HepG2 (cell line): ENCODE measurements at regions not wholly inside any gene's neighbourhood (a gene's known extent, or its start where the extent isn't known, plus 50 kb on each side); places are given as distances from the start of the nearest gene placed in this dataset.

ENCODE experiments used
- ATAC-seq: fragments of 200-7000 bp; cut with Tn5 transposase; 3 replicates; pipeline ENCODE4 v1.9.1; 2020; ENCODE audit warnings: mild to moderate bottlenecking, moderate library complexity
- BruUV-seq: library from RNA; stranded (reverse); fragments of 400-500 nt; replicated peaks from 2 replicates; lab custom pipeline; 2021; lab: Mats Ljungman, UMichigan
- CTCF ChIA-PET: fragments of 300-600 bp; formaldehyde crosslinking; extraction: SDS; loops from one replicate; lab custom pipeline; 2021; ENCODE audit warnings: low total read pairs, inconsistent platforms, low intra/inter-chr PET ratio; lab: Yijun Ruan, JAX
- POLR2A ChIA-PET: fragments of 350-600 bp; sonication (Branson Sonifier 250); formaldehyde crosslinking; loops from one replicate; lab custom pipeline; 2020; ENCODE audit warnings: antibody characterized with exemption, inconsistent platforms; lab: Yijun Ruan, JAX
- DNase-seq: peaks from one replicate; pipeline ENCODE4 v3.0.0-alpha.2; 2015; ENCODE audit warnings: low spot score
- FAIRE-seq: peaks from 3 replicates; lab custom pipeline; 2011; peaks lifted over from hg19 to GRCh38; lab: Jason Lieb, UNC
- H2AFZ ChIP-seq: one replicate; pipeline ENCODE4 v1.6.1; 2011; ENCODE audit warnings: low read length, inconsistent platforms
- H3K27ac ChIP-seq: fragments of 300-600 bp; 3 replicates; pipeline ENCODE4 v1.8.0; 2011; ENCODE audit warnings: mixed run types, mild to moderate bottlenecking, mixed read lengths, low read length, inconsistent platforms; ENCODE audit not compliant: insufficient read depth; ENCODE audit errors: extremely low read length
- H3K27me3 ChIP-seq, 2 experiments: fragments of 200-600 bp in 1 of 2; 2 replicates in 1 of 2; 3 replicates in 1 of 2; pipeline versions ENCODE4 v1.6.0 to v1.8.0; 2011; ENCODE audit warnings: low read length in 2 of 2, mild to moderate bottlenecking in 2 of 2, moderate library complexity in 2 of 2, inconsistent platforms in 1 of 2; ENCODE audit not compliant: insufficient read depth in 2 of 2, control insufficient read depth in 1 of 2
- H3K36me3 ChIP-seq, 2 experiments: fragments of 200-600 bp in 1 of 2; replicated peaks in 1 of 2; 2 replicates in 1 of 2; 3 replicates in 1 of 2; pipeline versions ENCODE4 v1.5.1 to v1.8.0; 2011; ENCODE audit warnings: low read length in 2 of 2, inconsistent platforms in 1 of 2; ENCODE audit not compliant: insufficient read depth in 2 of 2, control insufficient read depth in 1 of 2
- H3K4me1 ChIP-seq: 2 replicates; pipeline ENCODE4 v1.5.1; 2012; ENCODE audit warnings: low read length, inconsistent platforms; ENCODE audit not compliant: insufficient read depth
- H3K4me2 ChIP-seq: 2 replicates; pipeline ENCODE4 v1.6.0; 2011; ENCODE audit warnings: low read depth, low read length, inconsistent platforms
- H3K4me3 ChIP-seq, 3 experiments: fragments of 200-600 bp in 1 of 3; sonication (generic), shearing (Covaris generic) in 1 of 3; replicated peaks in 1 of 3; 2 replicates each; pipeline ENCODE4 v1.5.1; 2011 to 2016; ENCODE audit warnings: low read length in 3 of 3, inconsistent platforms in 2 of 3, low read depth in 2 of 3, mild to moderate bottlenecking in 2 of 3, control low read depth in 1 of 3, mixed read lengths in 1 of 3; ENCODE audit not compliant: insufficient read depth in 1 of 3
- H3K79me2 ChIP-seq: one replicate; pipeline ENCODE4 v1.6.1; 2011; ENCODE audit warnings: low read length, inconsistent platforms; ENCODE audit not compliant: insufficient read depth
- H3K9ac ChIP-seq: 2 replicates; pipeline ENCODE4 v1.6.0; 2011; ENCODE audit warnings: mild to moderate bottlenecking, low read depth, low read length, inconsistent platforms; ENCODE audit not compliant: insufficient read depth
- H3K9me3 ChIP-seq: 2 replicates; pipeline ENCODE4 v1.5.1; 2012; ENCODE audit warnings: mild to moderate bottlenecking, low read length
- H4K20me1 ChIP-seq: 2 replicates; pipeline ENCODE4 v1.6.0; 2011; ENCODE audit warnings: inconsistent platforms, mild to moderate bottlenecking, low read length, moderate library complexity; ENCODE audit not compliant: insufficient read depth
- CREBL2 ChIP-seq: sonication (generic); formaldehyde crosslinking; IDR thresholded peaks from 2 replicates; pipeline ENCODE4 v1.8.1; 2023; ENCODE audit warnings: missing genetic modification reagents, mild to moderate bottlenecking, borderline replicate concordance
- FLYWCH1 ChIP-seq: sonication (generic); formaldehyde crosslinking; IDR thresholded peaks from 2 replicates; pipeline ENCODE4 v1.8.1; 2023; ENCODE audit warnings: mild to moderate bottlenecking, missing genetic modification reagents
- GLMP ChIP-seq: sonication (generic); formaldehyde crosslinking; IDR thresholded peaks from 2 replicates; pipeline ENCODE4 v1.9.0; 2021; ENCODE audit warnings: missing genetic modification reagents, mild to moderate bottlenecking, borderline replicate concordance
- IKZF4 ChIP-seq: sonication (generic); formaldehyde crosslinking; IDR thresholded peaks from 2 replicates; pipeline ENCODE4 v1.5.1; 2020; ENCODE audit warnings: borderline replicate concordance, mild to moderate bottlenecking, low read depth, missing genetic modification reagents; ENCODE audit errors: not compliant biosample characterization
- JARID2 ChIP-seq: sonication (generic); formaldehyde crosslinking; IDR thresholded peaks from 2 replicates; pipeline ENCODE4 v1.8.1; 2023; ENCODE audit warnings: missing genetic modification reagents, inconsistent platforms; ENCODE audit not compliant: insufficient replicate concordance
- KMT2B ChIP-seq: IDR thresholded peaks from 2 replicates; pipeline ENCODE4 v1.6.1; 2016; ENCODE audit warnings: missing genetic modification reagents, missing compliant biosample characterization
- MBD4 ChIP-seq: IDR thresholded peaks from 2 replicates; pipeline ENCODE4 v1.6.1; 2012; ENCODE audit warnings: low read length, inconsistent platforms, borderline replicate concordance
- PPARG ChIP-seq: conservative IDR thresholded peaks from 2 replicates; pipeline ENCODE4 v1.6.1; 2016; ENCODE audit warnings: missing biosample characterization, missing genetic modification reagents
- RAD21 ChIP-seq: fragments of 450-650 bp; formaldehyde crosslinking; IDR thresholded peaks from 2 replicates; pipeline ENCODE4 v1.5.0; 2020; ENCODE audit warnings: mild to moderate bottlenecking
- TAF15 ChIP-seq: fragments of 200-400 bp; formaldehyde crosslinking; IDR thresholded peaks from one replicate; pipeline ENCODE4 v1.6.1; 2018; ENCODE audit warnings: mild to moderate bottlenecking, low read depth, low read length; ENCODE audit not compliant: poor library complexity, severe bottlenecking
- TRAFD1 ChIP-seq: sonication (generic); formaldehyde crosslinking; IDR thresholded peaks from 2 replicates; pipeline ENCODE4 v1.5.1; 2020; ENCODE audit warnings: missing genetic modification reagents, mild to moderate bottlenecking, borderline replicate concordance
- ZBTB42 ChIP-seq: sonication (generic); formaldehyde crosslinking; IDR thresholded peaks from 2 replicates; pipeline ENCODE4 v1.5.0; 2020; ENCODE audit warnings: mild to moderate bottlenecking, missing genetic modification reagents
- ZBTB7B ChIP-seq: sonication (generic); formaldehyde crosslinking; IDR thresholded peaks from 2 replicates; pipeline ENCODE4 v1.4.0; 2020; ENCODE audit warnings: missing genetic modification reagents
- ZNF101 ChIP-seq: sonication (generic); formaldehyde crosslinking; IDR thresholded peaks from 2 replicates; pipeline ENCODE4 v1.4.0; 2020; ENCODE audit warnings: mild to moderate bottlenecking, low read depth, missing genetic modification reagents, borderline replicate concordance
- ZNF326 ChIP-seq: sonication (generic); formaldehyde crosslinking; IDR thresholded peaks from 2 replicates; pipeline ENCODE4 v1.4.0; 2020; ENCODE audit warnings: missing genetic modification reagents, borderline replicate concordance
- ZNF367 ChIP-seq: sonication (generic); formaldehyde crosslinking; IDR thresholded peaks from 2 replicates; pipeline ENCODE4 v1.4.0; 2020; ENCODE audit warnings: missing genetic modification reagents, borderline replicate concordance
- ZNF446 ChIP-seq: sonication (generic); formaldehyde crosslinking; IDR thresholded peaks from 2 replicates; pipeline ENCODE4 v1.5.0; 2020; ENCODE audit warnings: mild to moderate bottlenecking, missing genetic modification reagents
- ZNF703 ChIP-seq: sonication (generic); formaldehyde crosslinking; IDR thresholded peaks from 2 replicates; pipeline ENCODE4 v1.5.1; 2020; ENCODE audit warnings: missing genetic modification reagents, mild to moderate bottlenecking, moderate library complexity, borderline replicate concordance
- WGBS: methylation state at CpG from one replicate; pipeline ENCODE4 v1.1.6; 2017; ENCODE audit warnings: low lambda C conversion rate; 5-methylcytosine and 5-hydroxymethylcytosine counted together
- in situ Hi-C: cut with HindIII; loops from 2 replicates; pipeline ENCODE4 v1.10.0; 2017; ENCODE audit warnings: low pct_unique_long_range_greater_than_20kb; ENCODE audit not compliant: extremely low pct_ligation_motif_present
- intact Hi-C: fragments of 100-400 bp; cut with micrococcal nuclease; formaldehyde crosslinking; loops from one replicate; pipeline ENCODE4 v1.10.0; 2022; ENCODE audit not compliant: unreplicated experiment

- TF ChIP-seq TRAFD1 = no peak
- no peak for TF ChIP-seq ZNF703 (CRISPR knock-in tag)
- no peak for TF ChIP-seq ZNF367 (CRISPR knock-in tag)
Observed at GRCh38 chr16:64151990-64152767, 969.7 kb downstream of the CDH11 start (continued).

GRCh38 chr16:64150193-64150592, 971.7 kb downstream of the CDH11 start:
- no peaks in the 10 kb centered on the region for H3K36me3 ChIP-seq
- intact Hi-C loops (no loop called here), in situ Hi-C loops (no loop called here)
- ChIA-PET CTCF (no interaction called here), POLR2A (no interaction called here)
- WGBS = 43% methylated on average over 3 of the region's 3 CpGs
- H3K4me2 ChIP-seq = no peak overlapping the region
- no peaks in the 10 kb centered on the region for H3K4me1 ChIP-seq
- H3K4me3 ChIP-seq = no peak overlapping the region
- H3K79me2 ChIP-seq = no peaks in the 10 kb centered on the region
- no peaks in the 10 kb centered on the region for H3K27me3 ChIP-seq
- no peak overlapping the region for H2AFZ ChIP-seq
- BruUV-seq = no TSS peak
- no peak for DNase-seq
- no peak overlapping the region for H3K9ac ChIP-seq
- H4K20me1 ChIP-seq = no peaks in the 10 kb centered on the region
- no peak for FAIRE-seq
- no peak overlapping the region for H3K27ac ChIP-seq
- H3K9me3 ChIP-seq = peaks cover 6% of the 10 kb centered on the region
- no peak for ATAC-seq
- TF ChIP-seq RAD21 = no peak
- TF ChIP-seq ZNF446 (CRISPR knock-in tag) = no peak
- no peak for TF ChIP-seq MBD4
- TF ChIP-seq GLMP (CRISPR knock-in tag) = no peak
- no peak for TF ChIP-seq JARID2 (CRISPR knock-in tag)
- TF ChIP-seq TAF15 = no peak
- TF ChIP-seq FLYWCH1 = no peak
- TF ChIP-seq ZBTB42 (CRISPR knock-in tag) = no peak
- no peak for TF ChIP-seq CREBL2 (CRISPR knock-in tag)
- no peak for TF ChIP-seq ZNF101 (CRISPR knock-in tag)
- TF ChIP-seq IKZF4 = no peak
- no peak for TF ChIP-seq KMT2B (CRISPR knock-in tag)
- no peak for TF ChIP-seq ZBTB7B
- TF ChIP-seq ZNF326 (CRISPR knock-in tag) = no peak
- no peak for TF ChIP-seq PPARG
